Thoracic aorta (tissue), 2 donors: ENCODE measurements at regions not wholly inside any gene's neighbourhood (a gene's known extent, or its start where the extent isn't known, plus 50 kb on each side); places are given as distances from the start of the nearest gene placed in this dataset.

Source experiments
- ATAC-seq: fragments of 150-250 bp; one replicate; pipeline ENCODE4 v1.8.0; 2017; ENCODE audit warnings: low read depth; ENCODE audit not compliant: insufficient number of reproducible peaks, low FRiP score
- DNase-seq: peaks from one replicate; pipeline ENCODE4 v3.0.0-alpha.2; 2020; ENCODE audit warnings: low spot score
- H3K27ac ChIP-seq, 2 donors: fragments of 200-600 bp; sonication (generic); 1 replicate in 1 of 2; 2 replicates in 1 of 2; pipeline ENCODE4 v1.5.1; 2016; ENCODE audit warnings: mild to moderate bottlenecking in 2 of 2, moderate library complexity in 2 of 2
- H3K27me3 ChIP-seq: fragments of 200-600 bp; sonication (generic); replicated peaks from 2 replicates; pipeline ENCODE4 v1.6.0; 2016; ENCODE audit warnings: mild to moderate bottlenecking; ENCODE audit not compliant: insufficient read depth
- H3K36me3 ChIP-seq: fragments of 200-600 bp; sonication (generic); one replicate; pipeline ENCODE4 v1.5.1; 2016
- H3K4me1 ChIP-seq, 2 donors: fragments of 200-600 bp; sonication (generic); 1 replicate in 1 of 2; 2 replicates in 1 of 2; pipeline versions ENCODE4 v1.5.1 to v1.6.0; 2016; ENCODE audit warnings: low read depth in 2 of 2, mild to moderate bottlenecking in 1 of 2; ENCODE audit not compliant: control insufficient read depth in 1 of 2
- H3K4me3 ChIP-seq: fragments of 200-600 bp; sonication (generic); 2 replicates; pipeline ENCODE4 v1.5.1; 2016; ENCODE audit warnings: mild to moderate bottlenecking
- H3K9me3 ChIP-seq: fragments of 200-600 bp; sonication (generic); 2 replicates; pipeline ENCODE4 v1.5.1; 2016
- TF ChIP-seq, protein P1 (sequence below): fragments of 200-600 bp; sonication (generic); IDR thresholded peaks from one replicate; pipeline ENCODE4 v1.5.1; 2019; ENCODE audit warnings: antibody characterized with exemption

DNA sequence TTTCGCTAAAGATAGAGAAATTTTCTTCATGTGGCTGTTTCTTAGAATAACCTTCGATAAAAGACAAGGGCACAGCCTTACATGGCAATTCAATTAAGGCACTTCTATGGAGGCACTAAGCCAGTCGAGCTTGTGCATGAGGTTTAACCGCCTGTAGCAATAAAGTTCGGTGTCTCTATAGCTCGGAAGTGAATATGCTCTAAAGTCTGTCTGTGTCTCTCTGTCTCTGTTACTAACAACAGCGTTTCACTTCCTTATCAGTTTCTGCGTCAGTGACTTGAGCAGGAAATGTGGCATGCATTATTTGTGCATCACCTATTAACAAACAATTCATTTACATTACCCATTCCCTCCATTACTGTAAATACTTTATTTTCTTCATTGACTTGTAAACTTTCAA lies 365.1 kb upstream of the NETO1 start:
- TF ChIP-seq, protein P1, sequence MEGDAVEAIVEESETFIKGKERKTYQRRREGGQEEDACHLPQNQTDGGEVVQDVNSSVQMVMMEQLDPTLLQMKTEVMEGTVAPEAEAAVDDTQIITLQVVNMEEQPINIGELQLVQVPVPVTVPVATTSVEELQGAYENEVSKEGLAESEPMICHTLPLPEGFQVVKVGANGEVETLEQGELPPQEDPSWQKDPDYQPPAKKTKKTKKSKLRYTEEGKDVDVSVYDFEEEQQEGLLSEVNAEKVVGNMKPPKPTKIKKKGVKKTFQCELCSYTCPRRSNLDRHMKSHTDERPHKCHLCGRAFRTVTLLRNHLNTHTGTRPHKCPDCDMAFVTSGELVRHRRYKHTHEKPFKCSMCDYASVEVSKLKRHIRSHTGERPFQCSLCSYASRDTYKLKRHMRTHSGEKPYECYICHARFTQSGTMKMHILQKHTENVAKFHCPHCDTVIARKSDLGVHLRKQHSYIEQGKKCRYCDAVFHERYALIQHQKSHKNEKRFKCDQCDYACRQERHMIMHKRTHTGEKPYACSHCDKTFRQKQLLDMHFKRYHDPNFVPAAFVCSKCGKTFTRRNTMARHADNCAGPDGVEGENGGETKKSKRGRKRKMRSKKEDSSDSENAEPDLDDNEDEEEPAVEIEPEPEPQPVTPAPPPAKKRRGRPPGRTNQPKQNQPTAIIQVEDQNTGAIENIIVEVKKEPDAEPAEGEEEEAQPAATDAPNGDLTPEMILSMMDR = no peak
- DNase-seq = no peak
- ATAC-seq = no peak
- no peak overlapping the region for H3K4me3 ChIP-seq
- no peaks in the 10 kb centered on the region for H3K27me3 ChIP-seq
- no peaks in the 10 kb centered on the region for H3K4me1 ChIP-seq
- H3K36me3 ChIP-seq = no peaks in the 10 kb centered on the region
- no peaks in the 10 kb centered on the region for H3K9me3 ChIP-seq
- no peak overlapping the region for H3K27ac ChIP-seq

DNA sequence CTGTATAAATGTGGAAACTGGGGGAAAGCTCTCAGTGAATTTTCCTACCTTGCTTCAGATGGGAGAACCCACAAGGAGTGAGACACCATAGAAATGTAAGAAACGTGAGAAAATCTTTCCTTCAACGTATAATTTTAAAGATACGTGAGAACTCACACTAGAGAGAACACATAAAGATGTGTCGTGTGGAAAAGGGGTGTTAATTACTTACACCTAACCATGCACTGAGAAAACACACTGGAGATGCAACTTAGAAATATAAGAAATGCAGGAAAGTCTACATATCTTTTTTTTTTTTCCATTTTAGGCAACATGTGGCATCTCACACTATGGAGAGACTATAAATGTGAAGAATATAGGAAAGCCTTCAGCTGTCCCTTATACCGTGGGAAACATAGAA lies 352.9 kb upstream of the NETO1 start:
- TF ChIP-seq, protein P1 = no peak
- H3K4me1 ChIP-seq = no peaks in the 10 kb centered on the region
- no peak overlapping the region for H3K4me3 ChIP-seq
- no peak overlapping the region for H3K27ac ChIP-seq
- DNase-seq = no peak
- no peaks in the 10 kb centered on the region for H3K36me3 ChIP-seq
- no peak for ATAC-seq
- peaks cover 3% of the 10 kb centered on the region for H3K9me3 ChIP-seq
- H3K27me3 ChIP-seq = no peaks in the 10 kb centered on the region

DNA sequence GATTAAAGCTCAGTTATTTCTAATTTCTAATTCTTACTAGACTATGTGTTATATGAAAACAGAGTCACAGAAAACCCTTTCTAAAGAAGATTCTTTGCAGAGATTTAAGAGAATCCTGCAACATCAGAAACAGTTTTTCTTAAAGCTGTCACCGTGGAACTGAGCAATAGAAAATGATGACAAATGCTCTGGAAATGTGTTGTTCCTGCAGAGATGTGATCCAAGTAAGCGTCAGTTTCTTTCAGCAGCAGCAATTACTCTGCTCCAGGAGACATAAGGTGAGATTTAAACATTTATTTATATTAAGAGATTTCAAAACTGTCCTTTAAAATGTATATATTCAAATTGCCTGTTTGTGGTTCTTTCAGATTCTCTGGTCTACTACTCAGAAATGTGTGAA lies 350.5 kb upstream of the NETO1 start:
- no peak overlapping the region for H3K27ac ChIP-seq
- TF ChIP-seq, protein P1 = no peak
- no peaks in the 10 kb centered on the region for H3K36me3 ChIP-seq
- no peaks in the 10 kb centered on the region for H3K27me3 ChIP-seq
- H3K4me1 ChIP-seq = no peaks in the 10 kb centered on the region
- no peak overlapping the region for H3K4me3 ChIP-seq
- peaks cover 3% of the 10 kb centered on the region for H3K9me3 ChIP-seq
- DNase-seq (no peak), ATAC-seq (no peak)

DNA sequence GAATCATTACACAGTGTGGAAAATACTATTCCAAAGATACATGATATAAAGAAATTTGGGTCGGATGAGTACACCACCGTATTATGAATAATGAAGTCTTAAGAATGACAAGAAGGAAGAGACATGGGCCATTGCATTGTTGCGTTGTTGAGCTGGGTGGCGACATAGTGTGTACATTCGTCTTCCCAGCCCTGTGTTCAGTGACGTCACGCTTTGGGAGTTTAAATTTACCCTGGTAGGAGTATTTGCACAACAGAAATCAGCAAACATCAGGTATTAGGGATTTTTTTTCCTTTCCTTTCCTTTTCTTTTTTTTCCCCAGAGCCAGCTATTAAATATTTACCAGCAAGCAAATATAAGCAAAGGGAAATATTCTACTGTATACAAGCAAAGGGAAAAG lies 347.2 kb upstream of the NETO1 start:
- Histone ChIP-seq H3K4me1 (no peaks in the 10 kb centered on the region), H3K9me3 (peaks cover 3% of the 10 kb centered on the region), H3K27ac (no peak overlapping the region), H3K27me3 (no peaks in the 10 kb centered on the region), H3K36me3 (no peaks in the 10 kb centered on the region), H3K4me3 (no peak overlapping the region)
- TF ChIP-seq, protein P1 = no peak
- ATAC-seq (no peak), DNase-seq (no peak)

DNA sequence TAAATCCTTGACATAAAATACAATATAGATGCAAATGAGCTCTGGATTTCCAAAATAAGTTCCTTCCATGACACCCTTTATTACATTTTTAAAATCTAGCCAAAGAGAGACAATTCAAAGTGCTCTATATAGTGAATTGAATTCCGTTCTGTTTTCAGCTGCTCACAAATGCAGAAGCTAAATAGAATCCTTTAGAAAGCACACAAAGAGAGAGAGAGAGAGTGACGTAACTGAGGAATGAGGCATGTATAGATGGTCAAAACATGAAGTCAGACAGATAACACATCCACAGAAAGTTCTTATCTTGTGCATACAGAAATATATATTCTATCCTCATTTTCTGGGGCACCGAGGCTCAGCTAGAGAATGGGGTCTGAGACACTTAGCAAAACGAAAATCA lies 344.7 kb upstream of the NETO1 start:
- ATAC-seq (no peak), DNase-seq (no peak)
- H3K4me1 ChIP-seq = no peaks in the 10 kb centered on the region
- no peak overlapping the region for H3K4me3 ChIP-seq
- H3K27me3 ChIP-seq = no peaks in the 10 kb centered on the region
- H3K9me3 ChIP-seq = no peaks in the 10 kb centered on the region
- no peaks in the 10 kb centered on the region for H3K36me3 ChIP-seq
- TF ChIP-seq, protein P1 = no peak
- no peak overlapping the region for H3K27ac ChIP-seq
